Stimulated activated CD8-positive, alpha-beta memory T cell treated with anti-CD3 and anti-CD28 coated beads, Interleukin-15, amount 100 ng/mL, for 4 hours (primary cell): ENCODE measurements at regions not wholly inside any gene's neighbourhood (a gene's known extent, or its start where the extent isn't known, plus 50 kb on each side); places are given as distances from the start of the nearest gene placed in this dataset.
A peak's percentile ranks its signal among the peaks of the same experiment; 100 is the strongest.

Experiments
- DNase-seq, 2 donors: peaks; one replicate each; pipeline ENCODE4 v3.0.0-alpha.2; 2020; ENCODE audit warnings: low read depth in 2 of 2

GRCh38 chr17:73694491-73694890 is 50.2 kb upstream of the SDK2 start:
- DNase-seq: no peak

- DNase-seq: no peak
Measured at GRCh38 chr17:73695035-73695738, 50.9 kb upstream of the SDK2 start.

- no peak for DNase-seq
Measured at GRCh38 chr17:73696251-73696650, 52.0 kb upstream of the SDK2 start.

- no peak for DNase-seq
Measured at GRCh38 chr17:73697872-73698271, 53.6 kb upstream of the SDK2 start.

GRCh38 chr17:73698966-73699365 is 54.7 kb upstream of the SDK2 start:
- DNase-seq: no peak

GRCh38 chr17:73701701-73702100 is 57.5 kb upstream of the SDK2 start:
- DNase-seq: no peak

GRCh38 chr17:73703192-73703591 is 58.9 kb upstream of the SDK2 start:
- no peak for DNase-seq

- DNase-seq: no peak
Measured at GRCh38 chr17:73703917-73704316, 59.7 kb upstream of the SDK2 start.

GRCh38 chr17:73705594-73705993 is 61.3 kb upstream of the SDK2 start:
- no peak for DNase-seq

GRCh38 chr17:73706428-73706827 is 62.2 kb upstream of the SDK2 start:
- DNase-seq: no peak

- no peak for DNase-seq
Measured at GRCh38 chr17:73706858-73707257, 62.6 kb upstream of the SDK2 start.

- DNase-seq: no peak
Measured at GRCh38 chr17:73707358-73707757, 63.1 kb upstream of the SDK2 start.

GRCh38 chr17:73710095-73710592 is 65.9 kb upstream of the SDK2 start:
- peak in 1 of 2 donors; percentile 10 for DNase-seq

- no peak for DNase-seq
Measured at GRCh38 chr17:73711184-73711583, 66.9 kb upstream of the SDK2 start.

- DNase-seq: no peak
Measured at GRCh38 chr17:73711916-73712315, 67.7 kb upstream of the SDK2 start.

- no peak for DNase-seq
Measured at GRCh38 chr17:73713136-73713535, 68.9 kb upstream of the SDK2 start.

GRCh38 chr17:73715769-73716168 is 71.5 kb upstream of the SDK2 start:
- no peak for DNase-seq

GRCh38 chr17:73717690-73718089 is 73.4 kb upstream of the SDK2 start:
- no peak for DNase-seq

- DNase-seq: no peak
Measured at GRCh38 chr17:73718362-73718761, 74.1 kb upstream of the SDK2 start.

- DNase-seq: no peak
Measured at GRCh38 chr17:73718912-73719311, 74.7 kb upstream of the SDK2 start.

- DNase-seq: no peak
Measured at GRCh38 chr17:73719588-73720071, 75.4 kb upstream of the SDK2 start.

- DNase-seq: no peak
Measured at GRCh38 chr17:73720187-73720834, 76.1 kb upstream of the SDK2 start.

GRCh38 chr17:73722165-73722564 is 77.9 kb upstream of the SDK2 start:
- no peak for DNase-seq
